H9 (cell line): ENCODE measurements at regions not wholly inside any gene's neighbourhood (a gene's known extent, or its start where the extent isn't known, plus 50 kb on each side); places are given as distances from the start of the nearest gene placed in this dataset.

Experiments used
- DNase-seq: peaks from one replicate; pipeline ENCODE4 v3.0.0-alpha.2; 2017
- H2AFZ ChIP-seq: one replicate; pipeline ENCODE4 v1.6.1; 2013; ENCODE audit warnings: mild to moderate bottlenecking, low read length, control low read depth, moderate library complexity
- H2AK5ac ChIP-seq: 2 replicates; pipeline ENCODE4 v1.6.1; 2013; ENCODE audit warnings: low read length, control low read depth, mixed read lengths; ENCODE audit not compliant: insufficient read length
- H2BK120ac ChIP-seq: one replicate; pipeline ENCODE4 v1.6.1; 2013; ENCODE audit warnings: low read depth, mild to moderate bottlenecking, low read length, control low read depth, inconsistent platforms; ENCODE audit not compliant: poor library complexity, severe bottlenecking
- H2BK12ac ChIP-seq: 2 replicates; pipeline ENCODE4 v1.6.1; 2013; ENCODE audit warnings: low read length, control low read depth, mixed read lengths, low read depth; ENCODE audit not compliant: insufficient read length
- H2BK15ac ChIP-seq: 2 replicates; pipeline ENCODE4 v1.6.1; 2013; ENCODE audit warnings: low read depth, low read length, control low read depth
- H2BK20ac ChIP-seq: one replicate; pipeline ENCODE4 v1.6.1; 2013; ENCODE audit warnings: low read depth, mild to moderate bottlenecking, low read length, control low read depth, inconsistent platforms; ENCODE audit not compliant: poor library complexity, severe bottlenecking
- H2BK5ac ChIP-seq: 2 replicates; pipeline ENCODE4 v1.6.1; 2013; ENCODE audit warnings: low read length, control low read depth, mixed read lengths; ENCODE audit not compliant: insufficient read length
- H3K14ac ChIP-seq: 2 replicates; pipeline ENCODE4 v1.6.1; 2013; ENCODE audit warnings: low read length, control low read depth; ENCODE audit not compliant: insufficient read depth
- H3K18ac ChIP-seq: 2 replicates; pipeline ENCODE4 v1.6.1; 2013; ENCODE audit warnings: low read depth, mild to moderate bottlenecking, mixed read lengths, low read length, control low read depth; ENCODE audit not compliant: insufficient read length
- H3K23ac ChIP-seq: 2 replicates; pipeline ENCODE4 v1.6.1; 2013; ENCODE audit warnings: low read length, control low read depth, mixed read lengths, low read depth; ENCODE audit not compliant: insufficient read length
- H3K23me2 ChIP-seq: 2 replicates; pipeline ENCODE4 v1.6.1; 2013; ENCODE audit warnings: low read depth, mild to moderate bottlenecking, mixed read lengths, low read length, control low read depth; ENCODE audit not compliant: insufficient read length, poor library complexity, severe bottlenecking
- H3K27ac ChIP-seq: 2 replicates; pipeline ENCODE4 v1.5.1; 2013; ENCODE audit warnings: low read length, control low read depth, mixed read lengths, low read depth; ENCODE audit not compliant: insufficient read length
- H3K27me3 ChIP-seq: 2 replicates; pipeline ENCODE4 v1.6.1; 2013; ENCODE audit warnings: low read length, control low read depth, inconsistent platforms; ENCODE audit not compliant: insufficient read depth
- H3K4ac ChIP-seq: 2 replicates; pipeline ENCODE4 v1.6.1; 2013; ENCODE audit warnings: low read depth, mild to moderate bottlenecking, control low read depth, inconsistent platforms, low read length, moderate library complexity
- H3K4me1 ChIP-seq: 2 replicates; pipeline ENCODE4 v1.6.1; 2013; ENCODE audit warnings: low read length, control low read depth, inconsistent platforms; ENCODE audit not compliant: insufficient read depth
- H3K4me2 ChIP-seq: 2 replicates; pipeline ENCODE4 v1.6.1; 2013; ENCODE audit warnings: low read length, control low read depth, mixed read lengths; ENCODE audit not compliant: insufficient read length, insufficient read depth
- H3K56ac ChIP-seq: 2 replicates; pipeline ENCODE4 v1.6.1; 2013; ENCODE audit warnings: low read depth, mild to moderate bottlenecking, mixed read lengths, low read length, control low read depth; ENCODE audit not compliant: insufficient read length
- H3K79me1 ChIP-seq: 2 replicates; pipeline ENCODE4 v1.6.1; 2013; ENCODE audit warnings: low read depth, mild to moderate bottlenecking, moderate library complexity, low read length, control low read depth, inconsistent platforms; ENCODE audit not compliant: insufficient read depth, poor library complexity, severe bottlenecking
- H3K79me2 ChIP-seq: 2 replicates; pipeline ENCODE4 v1.6.1; 2013; ENCODE audit warnings: low read length, control low read depth, inconsistent platforms; ENCODE audit not compliant: insufficient read depth
- H3K9ac ChIP-seq: 2 replicates; pipeline ENCODE4 v1.6.1; 2013; ENCODE audit warnings: low read length, control low read depth, mixed read lengths; ENCODE audit not compliant: insufficient read length; ENCODE audit errors: extremely low read depth
- H3K9me3 ChIP-seq: one replicate; pipeline ENCODE4 v1.6.1; 2013; ENCODE audit warnings: low read depth, low read length, inconsistent platforms; ENCODE audit not compliant: control insufficient read depth
- H3T11ph ChIP-seq: one replicate; pipeline ENCODE4 v1.6.1; 2013; ENCODE audit warnings: mild to moderate bottlenecking, low read length, control low read depth, inconsistent platforms
- H4K20me1 ChIP-seq: one replicate; pipeline ENCODE4 v1.6.1; 2013; ENCODE audit not compliant: control insufficient read depth, insufficient read length, insufficient read depth
- H4K5ac ChIP-seq: 2 replicates; pipeline ENCODE4 v1.6.1; 2013; ENCODE audit warnings: low read depth, mild to moderate bottlenecking, mixed read lengths, low read length, control low read depth; ENCODE audit not compliant: insufficient read length
- H4K8ac ChIP-seq: replicated peaks from 2 replicates; pipeline ENCODE4 v1.6.1; 2013; ENCODE audit warnings: low read length, control low read depth, mixed read lengths, low read depth; ENCODE audit not compliant: insufficient read length
- H4K91ac ChIP-seq: 2 replicates; pipeline ENCODE4 v1.6.1; 2013; ENCODE audit warnings: low read depth, mild to moderate bottlenecking, moderate library complexity, mixed read lengths, low read length, control low read depth; ENCODE audit not compliant: insufficient read length
- H3K27ac Mint-ChIP-seq, 3 experiments: 2 replicates in 2 of 3; 3 replicates in 1 of 3; pipeline ENCODE4 v1.8.0; 2020 to 2021; ENCODE audit warnings: mixed read lengths in 3 of 3, mild to moderate bottlenecking in 1 of 3, moderate library complexity in 1 of 3
- H3K27me3 Mint-ChIP-seq: 2 replicates; pipeline ENCODE4 v1.8.0; 2021; ENCODE audit warnings: low read depth, mild to moderate bottlenecking, moderate library complexity, mixed read lengths
- H3K36me3 Mint-ChIP-seq, 3 experiments: 2 replicates in 2 of 3; 3 replicates in 1 of 3; pipeline ENCODE4 v1.8.0; 2020 to 2021; ENCODE audit warnings: low read depth in 3 of 3, mixed read lengths in 3 of 3; ENCODE audit not compliant: insufficient read depth in 1 of 3
- H3K4me1 Mint-ChIP-seq, 2 experiments: 2 replicates each; pipeline ENCODE4 v1.8.0; 2020; ENCODE audit warnings: mixed read lengths in 2 of 2
- H3K4me3 Mint-ChIP-seq, 2 experiments: 2 replicates in 1 of 2; 3 replicates in 1 of 2; pipeline ENCODE4 v1.8.0; 2020 to 2021; ENCODE audit warnings: mild to moderate bottlenecking in 2 of 2, mixed read lengths in 2 of 2, moderate library complexity in 1 of 2
- H3K9me3 Mint-ChIP-seq, 2 experiments: 2 replicates in 1 of 2; 3 replicates in 1 of 2; pipeline ENCODE4 v1.8.0; 2020; ENCODE audit warnings: mild to moderate bottlenecking in 2 of 2, mixed read lengths in 2 of 2, moderate library complexity in 1 of 2
- CTCF ChIP-seq: fragments of 200-600 bp; sonication (generic); conservative IDR thresholded peaks from 3 replicates; pipeline ENCODE4 v1.8.0; 2021; ENCODE audit warnings: antibody characterized with exemption, mild to moderate bottlenecking
- WGBS: extraction: QIAGEN DNeasy Blood & Tissue Kit; methylation state at CpG from one replicate; pipeline ENCODE4 v1.1.7; 2013; ENCODE audit warnings: missing lambda C conversion rate, low lambda C conversion rate, mixed read lengths; ENCODE audit not compliant: insufficient read length; ENCODE audit errors: extremely low coverage; 5-methylcytosine and 5-hydroxymethylcytosine counted together

- Histone ChIP-seq H3K9ac (no peak overlapping the region), H3K27me3 (no peaks in the 10 kb centered on the region), H3K79me1 (no peaks in the 10 kb centered on the region), H3K14ac (no peak overlapping the region), H3K4ac (no peak overlapping the region), H2BK120ac (no peak overlapping the region), H3K56ac (no peak overlapping the region), H3K23me2 (no peaks in the 10 kb centered on the region), H3K23ac (no peak overlapping the region), H3K9me3 (no peaks in the 10 kb centered on the region), H4K5ac (no peak overlapping the region), H2BK5ac (no peak overlapping the region), H4K20me1 (no peaks in the 10 kb centered on the region), H2BK20ac (no peak overlapping the region), H3K4me2 (no peak overlapping the region), H4K8ac (no peak overlapping the region), H4K91ac (no peak overlapping the region), H2AK5ac (no peak overlapping the region), H2BK12ac (no peak overlapping the region), H2BK15ac (no peak overlapping the region), H3K18ac (no peak overlapping the region), H2AFZ (no peak overlapping the region), H3K4me1 (no peaks in the 10 kb centered on the region), H3K27ac (no peak overlapping the region), H3T11ph (no peak overlapping the region), H3K79me2 (no peaks in the 10 kb centered on the region)
- no peak for DNase-seq
- H3K4me1 Mint-ChIP-seq = peaks cover 6 to 15% of the 10 kb centered on the region in 2 experiments
- no peaks in the 10 kb centered on the region for H3K27me3 Mint-ChIP-seq
- no peak for TF ChIP-seq CTCF
- H3K27ac Mint-ChIP-seq = no peak overlapping the region
- no CpG with 5 or more reads among the region's 1 CpG for WGBS
- H3K9me3 Mint-ChIP-seq = peaks cover 2 to 7% of the 10 kb centered on the region in 2 experiments; a peak in 4 of 5 replicates
- H3K36me3 Mint-ChIP-seq = peaks cover 0 to 9% (median 0%) of the 10 kb centered on the region in 3 experiments; a peak in 3 of 7 replicates
- no peak overlapping the region for H3K4me3 Mint-ChIP-seq
Observed at GRCh38 chr2:81299841-81300240, 995.3 kb upstream of the LRRTM1 start.
